Suprapubic skin (tissue), 4 donors: ENCODE measurements at regions not wholly inside any gene's neighbourhood (a gene's known extent, or its start where the extent isn't known, plus 50 kb on each side); places are given as distances from the start of the nearest gene placed in this dataset.

Experiments used
- DNase-seq, 2 donors: peaks; one replicate each; pipeline ENCODE4 v3.0.0-alpha.2; 2019; ENCODE audit warnings: low spot score in 2 of 2
- H3K27ac ChIP-seq: fragments of 200-600 bp; sonication (generic); one replicate; pipeline ENCODE4 v1.5.1; 2019
- H3K27me3 ChIP-seq: fragments of 200-600 bp; sonication (generic); one replicate; pipeline ENCODE4 v1.5.1; 2019
- H3K36me3 ChIP-seq: fragments of 200-600 bp; sonication (generic); one replicate; pipeline ENCODE4 v1.5.1; 2019
- H3K4me1 ChIP-seq: fragments of 200-600 bp; sonication (generic); one replicate; pipeline ENCODE4 v1.5.1; 2019
- H3K4me3 ChIP-seq: fragments of 200-600 bp; sonication (generic); one replicate; pipeline ENCODE4 v1.5.1; 2019; ENCODE audit warnings: mild to moderate bottlenecking
- H3K9me3 ChIP-seq: fragments of 200-600 bp; sonication (generic); one replicate; pipeline ENCODE4 v1.5.1; 2019
- CTCF ChIP-seq, 2 donors: fragments of 200-600 bp in 1 of 2; fragments of 450-650 bp in 1 of 2; sonication (generic) in 1 of 2; IDR thresholded peaks; one replicate each; pipeline ENCODE4 v1.5.1; 2016 to 2019; ENCODE audit warnings: antibody characterized with exemption in 2 of 2, mild to moderate bottlenecking in 1 of 2, moderate library complexity in 1 of 2
- EP300 ChIP-seq: sonication (generic); formaldehyde crosslinking; IDR thresholded peaks from one replicate; pipeline ENCODE4 v1.6.1; 2017; ENCODE audit warnings: antibody characterized with exemption
- POLR2A ChIP-seq, 2 donors: fragments of 450-650 bp; IDR thresholded peaks; one replicate each; pipeline ENCODE4 v1.6.1; 2017; ENCODE audit warnings: antibody characterized with exemption in 2 of 2, mild to moderate bottlenecking in 2 of 2, moderate library complexity in 2 of 2
- POLR2AphosphoS5 ChIP-seq, 3 donors: sonication (generic); formaldehyde crosslinking; IDR thresholded peaks; one replicate each; pipeline ENCODE4 v1.6.1; 2017; ENCODE audit warnings: antibody characterized with exemption in 3 of 3
- WGBS: methylation state at CpG from one replicate; pipeline ENCODE4 v1.1.5; 2018; 5-methylcytosine and 5-hydroxymethylcytosine counted together

- Histone ChIP-seq H3K4me3 (no peak overlapping the region), H3K4me1 (no peaks in the 10 kb centered on the region), H3K27me3 (no peaks in the 10 kb centered on the region), H3K36me3 (no peaks in the 10 kb centered on the region), H3K9me3 (peaks cover 7% of the 10 kb centered on the region), H3K27ac (no peak overlapping the region)
- DNase-seq = no peak
- TF ChIP-seq CTCF (IDR thresholded peaks at IDR 0.05) (no peak), POLR2AphosphoS5 (IDR thresholded peaks at IDR 0.05) (no peak), EP300 (no peak), POLR2A (IDR thresholded peaks at IDR 0.05) (no peak)
- 53% methylated on average over 4 of the region's 4 CpGs for WGBS
Measured at GRCh38 chr18:7303316-7304060, 72.6 kb downstream of the LRRC30 start.

GRCh38 chr18:7304061-7304370 is 73.1 kb downstream of the LRRC30 start:
- H3K27ac ChIP-seq = no peak overlapping the region
- no peak overlapping the region for H3K4me3 ChIP-seq
- H3K27me3 ChIP-seq = no peaks in the 10 kb centered on the region
- WGBS = 80% methylated on average over 6 of the region's 6 CpGs
- TF ChIP-seq EP300 = no peak
- TF ChIP-seq POLR2A (IDR thresholded peaks at IDR 0.05) = no peak
- TF ChIP-seq CTCF (IDR thresholded peaks at IDR 0.05) = no peak
- no peak for TF ChIP-seq POLR2AphosphoS5 (IDR thresholded peaks at IDR 0.05)
- no peaks in the 10 kb centered on the region for H3K36me3 ChIP-seq
- H3K4me1 ChIP-seq = no peaks in the 10 kb centered on the region
- DNase-seq = no peak
- peaks cover 6% of the 10 kb centered on the region for H3K9me3 ChIP-seq

- no peak overlapping the region for H3K4me3 ChIP-seq
- no peaks in the 10 kb centered on the region for H3K27me3 ChIP-seq
- no peak for DNase-seq
- no peak overlapping the region for H3K27ac ChIP-seq
- TF ChIP-seq POLR2AphosphoS5 (IDR thresholded peaks at IDR 0.05) (no peak), POLR2A (IDR thresholded peaks at IDR 0.05) (no peak), CTCF (IDR thresholded peaks at IDR 0.05) (no peak), EP300 (no peak)
- 89% methylated on average over 9 of the region's 9 CpGs for WGBS
- no peaks in the 10 kb centered on the region for H3K36me3 ChIP-seq
- no peaks in the 10 kb centered on the region for H3K4me1 ChIP-seq
- H3K9me3 ChIP-seq = no peaks in the 10 kb centered on the region
Measured at GRCh38 chr18:7305416-7305815, 74.5 kb downstream of the LRRC30 start.

- Histone ChIP-seq H3K4me3 (no peak overlapping the region), H3K9me3 (no peaks in the 10 kb centered on the region), H3K27ac (no peak overlapping the region), H3K4me1 (no peaks in the 10 kb centered on the region), H3K36me3 (no peaks in the 10 kb centered on the region), H3K27me3 (no peaks in the 10 kb centered on the region)
- TF ChIP-seq EP300 (no peak), CTCF (IDR thresholded peaks at IDR 0.05) (no peak), POLR2A (IDR thresholded peaks at IDR 0.05) (no peak), POLR2AphosphoS5 (IDR thresholded peaks at IDR 0.05) (no peak)
- 73% methylated on average over 6 of the region's 6 CpGs for WGBS
- DNase-seq = no peak
Measured at GRCh38 chr18:7307030-7307429, 76.1 kb downstream of the LRRC30 start.

GRCh38 chr18:7307526-7307925 is 76.6 kb downstream of the LRRC30 start:
- TF ChIP-seq POLR2AphosphoS5 (IDR thresholded peaks at IDR 0.05) = no peak
- TF ChIP-seq POLR2A (IDR thresholded peaks at IDR 0.05) = no peak
- no peak for TF ChIP-seq CTCF (IDR thresholded peaks at IDR 0.05)
- no peak for TF ChIP-seq EP300
- no peaks in the 10 kb centered on the region for H3K36me3 ChIP-seq
- WGBS = 80% methylated on average over 8 of the region's 8 CpGs
- H3K27ac ChIP-seq = no peak overlapping the region
- no peak overlapping the region for H3K4me3 ChIP-seq
- no peaks in the 10 kb centered on the region for H3K27me3 ChIP-seq
- peaks cover 3% of the 10 kb centered on the region for H3K9me3 ChIP-seq
- no peak for DNase-seq
- no peaks in the 10 kb centered on the region for H3K4me1 ChIP-seq
